ENCODE measurements at regions not wholly inside any gene's neighbourhood (a gene's known extent, or its start where the extent isn't known, plus 50 kb on each side); places are given as distances from the start of the nearest gene placed in this dataset.

- H3K9me3 ChIP-seq (ENCODE audit: insufficient read depth in 2 of 2, low read depth in 1 of 2, low read length in 1 of 2): no peaks in the 10 kb centered on the region
- no peaks in the 10 kb centered on the region for H3K79me2 ChIP-seq (ENCODE audit: control insufficient read depth in 1 of 2, insufficient read depth in 2 of 2, low read length in 2 of 2)
- no peak overlapping the region for H2BK5ac ChIP-seq (ENCODE audit: low read depth, low read length)
- no peak overlapping the region; the same call in 1 of the 2 replicates for H2BK12ac ChIP-seq (ENCODE audit: low read depth, low read length)
- no peak overlapping the region for H3K56ac ChIP-seq (replicated peaks; ENCODE audit: insufficient read length, low read depth, low read length)
- H3K4me3 ChIP-seq (ENCODE audit: extremely low read depth in 1 of 4, insufficient read depth in 2 of 4, low read depth in 3 of 4, low read length in 4 of 4): 0 out of 8 replicates have a peak overlapping the region, but pooled peaks of 1 of the 4 experiments have one; percentile 23
- H3K27ac ChIP-seq (ENCODE audit: low read depth, low read length): no peak overlapping the region
- no peak overlapping the region for H2AK5ac ChIP-seq (ENCODE audit: low read depth, low read length)
- CTCF ChIA-PET (ENCODE audit: partially characterized antibody): interaction anchor here (1.0 kb wide), 1 partner anchor 12 kb away, joined by 3 read pairs; no protein-coding TSS in a partner anchor
- H3K27me3 ChIP-seq (replicated peaks in 1 of 4; ENCODE audit: control insufficient read depth in 3 of 4, extremely low read depth in 1 of 4, insufficient read depth in 3 of 4, low read length in 3 of 4): no peaks in the 10 kb centered on the region
- H2AFZ ChIP-seq (ENCODE audit: low read length): no peak overlapping the region
- peaks cover 0 to 5% (median 3%) of the 10 kb centered on the region in 4 experiments; a peak in 4 of 7 replicates for H3K4me1 ChIP-seq (replicated peaks in 1 of 4; ENCODE audit: control insufficient read depth in 3 of 4, insufficient read depth in 4 of 4, low read length in 3 of 4)
- H4K5ac ChIP-seq (ENCODE audit: insufficient read length, low read depth, low read length): no peak overlapping the region
- H3K23ac ChIP-seq (ENCODE audit: insufficient read length): no peak overlapping the region
- no peak overlapping the region for H4K8ac ChIP-seq (ENCODE audit: extremely low read depth, insufficient read depth, low read length)
- no peak overlapping the region for H3K4ac ChIP-seq (replicated peaks; ENCODE audit: insufficient read length, low read depth, low read length)
- no peaks in the 10 kb centered on the region for H3K36me3 ChIP-seq (ENCODE audit: control insufficient read depth in 2 of 4, insufficient read depth in 4 of 4, low read length in 3 of 4)
- H2BK120ac ChIP-seq (replicated peaks; ENCODE audit: low read depth, low read length): no peak overlapping the region
- H3K9ac ChIP-seq (replicated peaks in 1 of 4; ENCODE audit: extremely low read depth in 1 of 4, low read depth in 3 of 4, low read length in 3 of 4): no peak overlapping the region
- peaks cover 2% of the 10 kb centered on the region; the same call in 1 of the 2 replicates for H3K23me2 ChIP-seq (ENCODE audit: low read depth, low read length)
- TF ChIP-seq GTF2F1 (IDR thresholded peaks at IDR 0.05; ENCODE audit: borderline replicate concordance, low read depth, low read length): no peak
- TF ChIP-seq, protein P1, sequence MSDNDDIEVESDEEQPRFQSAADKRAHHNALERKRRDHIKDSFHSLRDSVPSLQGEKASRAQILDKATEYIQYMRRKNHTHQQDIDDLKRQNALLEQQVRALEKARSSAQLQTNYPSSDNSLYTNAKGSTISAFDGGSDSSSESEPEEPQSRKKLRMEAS (IDR thresholded peaks at IDR 0.05): no peak
- TF ChIP-seq SIX5 (IDR thresholded peaks at IDR 0.05; ENCODE audit: low read depth, low read length): no peak
- TF ChIP-seq MAFK (IDR thresholded peaks at IDR 0.05; ENCODE audit: low read depth, low read length): no peak
- TF ChIP-seq TCF12 (IDR thresholded peaks at IDR 0.05; ENCODE audit: low read depth, low read length): no peak
- TF ChIP-seq EP300 (IDR thresholded peaks at IDR 0.05; ENCODE audit: borderline replicate concordance in 1 of 2, low read depth in 2 of 2, low read length in 2 of 2): no peak
- H3K4me2 ChIP-seq (ENCODE audit: insufficient read depth in 1 of 2, low read depth in 2 of 2, low read length in 2 of 2): peak overlapping the region; percentile 43 to 51
- no peak overlapping the region for H4K91ac ChIP-seq (replicated peaks; ENCODE audit: insufficient read length, low read length)
- FAIRE-seq (no peak), DNase-seq (ENCODE audit: low read depth in 1 of 2, low spot score in 2 of 2) (no peak)
- H4K20me1 ChIP-seq (replicated peaks in 1 of 2; ENCODE audit: control insufficient read depth in 1 of 2, insufficient read depth in 2 of 2, low read length in 2 of 2): no peaks in the 10 kb centered on the region
- H3K14ac ChIP-seq (ENCODE audit: insufficient read length): no peak overlapping the region
- H2BK20ac ChIP-seq (ENCODE audit: low read length): no peak overlapping the region
- H3K79me1 ChIP-seq (ENCODE audit: low read depth, low read length): no peaks in the 10 kb centered on the region
- POLR2A ChIA-PET (ENCODE audit: partially characterized antibody): no interaction called here
- 29 to 100% methylated on average over 1 to 6 of the region's 6 CpGs for WGBS, 2 experiments (ENCODE audit: extremely low coverage in 1 of 2, insufficient coverage in 1 of 2, insufficient read length in 1 of 2, insufficient replicate concordance in 2 of 2, low coverage in 1 of 2, low lambda C conversion rate in 2 of 2, missing lambda C conversion rate in 1 of 2)
- no peak overlapping the region for H2BK15ac ChIP-seq (ENCODE audit: low read length)
- no peak overlapping the region for H3K18ac ChIP-seq (ENCODE audit: extremely low read depth, low read length)
Measured at GRCh38 chr2:58913082-58913726, 672.1 kb upstream of the FANCL start.
